Trophoblast cell (in vitro differentiated cells and primary cell): ENCODE measurements at regions not wholly inside any gene's neighbourhood (a gene's known extent, or its start where the extent isn't known, plus 50 kb on each side); places are given as distances from the start of the nearest gene placed in this dataset.

Source experiments
- DNase-seq, 2 donors: peaks; one replicate each; pipeline ENCODE4 v3.0.0-alpha.2; 2016
- H2AFZ ChIP-seq: 2 replicates; pipeline ENCODE4 v1.6.1; 2013; ENCODE audit warnings: low read length, moderate library complexity, mild to moderate bottlenecking; ENCODE audit not compliant: insufficient read depth, poor library complexity
- H2AK5ac ChIP-seq: 2 replicates; pipeline ENCODE4 v1.6.1; 2013; ENCODE audit warnings: mild to moderate bottlenecking, low read length
- H2BK120ac ChIP-seq: 2 replicates; pipeline ENCODE4 v1.6.1; 2013; ENCODE audit warnings: low read length, mild to moderate bottlenecking, moderate library complexity; ENCODE audit not compliant: insufficient read depth, poor library complexity
- H2BK12ac ChIP-seq: 2 replicates; pipeline ENCODE4 v1.6.1; 2013; ENCODE audit warnings: mild to moderate bottlenecking, low read length, moderate library complexity
- H2BK5ac ChIP-seq: 2 replicates; pipeline ENCODE4 v1.6.1; 2013; ENCODE audit warnings: low read length, low read depth, moderate library complexity, mild to moderate bottlenecking; ENCODE audit not compliant: poor library complexity
- H3K14ac ChIP-seq: 2 replicates; pipeline ENCODE4 v1.6.1; 2013; ENCODE audit warnings: mild to moderate bottlenecking, low read length
- H3K18ac ChIP-seq: 2 replicates; pipeline ENCODE4 v1.6.1; 2013; ENCODE audit warnings: mild to moderate bottlenecking, low read length
- H3K23ac ChIP-seq: 2 replicates; pipeline ENCODE4 v1.6.1; 2013; ENCODE audit warnings: low read length
- H3K27ac ChIP-seq: 2 replicates; pipeline ENCODE4 v1.5.1; 2013; ENCODE audit warnings: low read depth, mild to moderate bottlenecking, inconsistent platforms, low read length, moderate library complexity
- H3K27me3 ChIP-seq: 2 replicates; pipeline ENCODE4 v1.6.1; 2013; ENCODE audit warnings: inconsistent platforms, mild to moderate bottlenecking, low read length, moderate library complexity; ENCODE audit not compliant: insufficient read depth
- H3K36me3 ChIP-seq, 2 experiments: 1 replicate in 1 of 2; 2 replicates in 1 of 2; pipeline ENCODE4 v1.6.1; 2013; ENCODE audit warnings: low read length in 2 of 2, mild to moderate bottlenecking in 2 of 2, moderate library complexity in 1 of 2; ENCODE audit not compliant: insufficient read depth in 2 of 2, control insufficient read depth in 1 of 2
- H3K4ac ChIP-seq: 2 replicates; pipeline ENCODE4 v1.6.1; 2013; ENCODE audit warnings: low read depth, mild to moderate bottlenecking, low read length, moderate library complexity
- H3K4me1 ChIP-seq, 2 experiments: 1 replicate in 1 of 2; 2 replicates in 1 of 2; pipeline ENCODE4 v1.6.1; 2013; ENCODE audit warnings: low read length in 2 of 2, mild to moderate bottlenecking in 2 of 2, moderate library complexity in 1 of 2; ENCODE audit not compliant: insufficient read depth in 2 of 2, control insufficient read depth in 1 of 2
- H3K4me2 ChIP-seq: 2 replicates; pipeline ENCODE4 v1.6.1; 2013; ENCODE audit warnings: inconsistent platforms, mild to moderate bottlenecking, low read length, moderate library complexity
- H3K4me3 ChIP-seq: 2 replicates; pipeline ENCODE4 v1.5.1; 2013; ENCODE audit warnings: mild to moderate bottlenecking, low read depth, low read length, inconsistent platforms
- H3K79me1 ChIP-seq: one replicate; pipeline ENCODE4 v1.6.1; 2013; ENCODE audit warnings: low read length
- H3K79me2 ChIP-seq: 2 replicates; pipeline ENCODE4 v1.6.1; 2013; ENCODE audit warnings: low read length, mild to moderate bottlenecking; ENCODE audit not compliant: control insufficient read depth, insufficient read depth, poor library complexity
- H3K9ac ChIP-seq: 2 replicates; pipeline ENCODE4 v1.6.1; 2013; ENCODE audit warnings: mild to moderate bottlenecking, low read length
- H3K9me3 ChIP-seq: 2 replicates; pipeline ENCODE4 v1.6.1; 2013; ENCODE audit warnings: low read depth, mild to moderate bottlenecking, control low read depth, inconsistent platforms, low read length; ENCODE audit not compliant: insufficient read depth
- H4K12ac ChIP-seq: 2 replicates; pipeline ENCODE4 v1.6.1; 2013; ENCODE audit warnings: low read depth, mild to moderate bottlenecking, low read length, moderate library complexity
- H4K8ac ChIP-seq: 2 replicates; pipeline ENCODE4 v1.6.1; 2013; ENCODE audit warnings: low read depth, mild to moderate bottlenecking, low read length, moderate library complexity
- H4K91ac ChIP-seq: one replicate; pipeline ENCODE4 v1.6.1; 2013; ENCODE audit warnings: low read depth, mild to moderate bottlenecking, low read length, moderate library complexity
- WGBS: extraction: QIAGEN DNeasy Blood & Tissue Kit; methylation state at CpG from one replicate; pipeline ENCODE4 v1.1.7; 2013; ENCODE audit warnings: missing lambda C conversion rate; ENCODE audit not compliant: insufficient read length, insufficient coverage; ENCODE audit errors: extremely low coverage; 5-methylcytosine and 5-hydroxymethylcytosine counted together

DNA sequence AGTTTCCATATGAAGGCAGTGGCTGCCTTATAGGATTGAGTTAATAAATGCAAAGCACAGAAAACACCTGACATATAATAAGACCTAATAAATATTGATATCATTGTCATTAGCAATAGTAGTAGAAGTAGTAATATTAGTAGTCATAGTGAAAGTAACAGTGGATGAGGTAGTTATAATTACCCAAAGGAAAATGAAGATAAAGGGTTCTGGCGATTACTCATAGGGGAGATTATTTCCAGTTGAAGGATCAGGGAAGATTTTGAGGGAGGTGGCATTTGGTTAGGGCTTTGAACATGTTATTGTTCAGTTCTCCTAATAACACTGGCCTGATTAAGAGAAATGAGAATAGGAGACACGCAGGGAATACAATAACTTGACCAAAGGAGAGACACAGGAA is 131.9 kb upstream of the GPRIN3 start:
- Histone ChIP-seq H3K4me2 (no peak overlapping the region), H3K9me3 (no peaks in the 10 kb centered on the region), H2BK12ac (no peak overlapping the region), H3K79me1 (no peaks in the 10 kb centered on the region), H3K18ac (no peak overlapping the region), H4K8ac (no peak overlapping the region), H4K91ac (no peak overlapping the region), H3K9ac (no peak overlapping the region), H3K27me3 (no peaks in the 10 kb centered on the region), H3K23ac (no peak overlapping the region), H3K79me2 (no peaks in the 10 kb centered on the region), H3K14ac (no peak overlapping the region), H2BK120ac (no peak overlapping the region), H3K27ac (no peak overlapping the region), H2BK5ac (no peak overlapping the region), H3K36me3 (no peaks in the 10 kb centered on the region), H3K4me3 (no peak overlapping the region), H2AK5ac (no peak overlapping the region), H3K4ac (no peak overlapping the region), H2AFZ (no peak overlapping the region), H4K12ac (no peak overlapping the region), H3K4me1 (no peaks in the 10 kb centered on the region)
- DNase-seq, result no peak
- no CpG with 5 or more reads among the region's 2 CpGs for WGBS

DNA sequence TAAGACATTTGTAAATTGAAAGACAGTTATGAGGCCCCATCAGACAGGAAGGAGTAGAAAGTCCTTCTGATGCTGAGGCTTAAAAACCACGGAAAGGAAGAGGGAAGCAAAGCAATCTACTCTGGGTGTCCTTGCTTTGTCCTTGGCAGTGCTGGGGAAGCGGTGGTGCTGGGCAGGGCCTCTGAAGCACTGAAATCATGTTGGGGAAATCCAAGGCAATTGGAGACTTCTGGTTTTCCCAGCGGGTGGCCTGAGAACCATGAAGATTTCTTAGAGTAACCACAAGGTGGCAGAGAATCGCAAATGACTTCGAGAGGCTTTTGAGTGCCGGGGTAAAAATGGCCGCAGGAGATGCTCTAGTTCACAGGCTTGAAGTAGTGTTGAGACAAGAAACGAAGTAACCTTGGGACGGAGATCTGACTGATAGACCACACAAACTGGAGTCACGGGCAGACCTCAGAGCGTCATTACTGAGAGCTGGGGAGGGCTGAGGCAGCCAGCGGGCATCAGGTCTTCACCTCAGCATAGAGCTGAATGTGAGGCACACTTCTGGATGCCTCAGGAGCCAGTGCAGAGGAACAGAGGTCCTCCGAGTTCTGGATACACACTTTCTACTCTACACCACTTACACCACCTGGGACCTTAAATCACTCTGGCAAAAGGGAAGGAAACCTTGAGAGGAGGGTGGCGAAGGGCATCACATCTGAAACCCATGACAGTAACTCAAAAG is 130.7 kb upstream of the GPRIN3 start:
- H3K36me3 ChIP-seq, result no peaks in the 10 kb centered on the region
- no peak overlapping the region for H3K4me2 ChIP-seq
- H2AFZ ChIP-seq, result no peak overlapping the region
- H3K27ac ChIP-seq, result no peak overlapping the region
- H3K27me3 ChIP-seq, result no peaks in the 10 kb centered on the region
- H4K12ac ChIP-seq, result no peak overlapping the region
- no peak overlapping the region for H3K23ac ChIP-seq
- DNase-seq, result peak; percentile 41 to 81
- H3K79me1 ChIP-seq, result no peaks in the 10 kb centered on the region
- no peak overlapping the region for H4K91ac ChIP-seq
- no peaks in the 10 kb centered on the region for H3K4me1 ChIP-seq
- no peak overlapping the region for H2BK120ac ChIP-seq
- H3K4me3 ChIP-seq, result no peak overlapping the region
- no peak overlapping the region for H2AK5ac ChIP-seq
- no peak overlapping the region for H2BK12ac ChIP-seq
- WGBS, result no CpG with 5 or more reads among the region's 14 CpGs
- no peak overlapping the region for H2BK5ac ChIP-seq
- no peaks in the 10 kb centered on the region for H3K79me2 ChIP-seq
- H4K8ac ChIP-seq, result no peak overlapping the region
- H3K4ac ChIP-seq, result no peak overlapping the region
- H3K18ac ChIP-seq, result no peak overlapping the region
- H3K14ac ChIP-seq, result no peak overlapping the region
- H3K9me3 ChIP-seq, result no peaks in the 10 kb centered on the region
- no peak overlapping the region for H3K9ac ChIP-seq

DNA sequence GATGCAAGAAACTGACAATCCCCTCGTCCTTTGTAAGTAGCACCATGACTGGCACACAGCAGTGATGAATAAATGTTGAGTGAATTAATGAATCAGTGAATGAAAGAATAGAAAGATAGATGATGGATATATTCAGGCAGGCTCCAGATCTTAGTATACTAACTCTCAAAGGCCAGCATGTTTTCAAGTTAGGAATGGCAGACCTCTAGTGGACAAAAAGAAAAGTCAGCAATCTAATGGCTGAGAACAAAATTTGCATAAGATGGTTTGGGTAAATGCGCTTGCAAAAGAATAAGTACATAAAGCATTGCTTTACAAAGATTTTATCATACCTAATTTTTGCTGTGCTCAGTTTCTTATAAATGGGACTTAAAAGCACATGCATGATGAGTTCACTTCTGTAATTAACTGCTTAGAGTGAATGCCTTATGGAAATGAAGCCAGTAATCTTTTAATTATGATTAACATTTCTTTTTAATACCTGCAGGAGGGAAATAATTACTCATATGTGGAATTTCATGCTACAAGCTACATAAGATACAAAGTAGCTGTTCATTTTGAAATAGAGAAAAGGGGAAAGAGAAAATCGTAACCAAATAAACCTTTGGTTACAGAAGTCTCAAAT is 126.9 kb upstream of the GPRIN3 start:
- Histone ChIP-seq H3K4ac (no peak overlapping the region), H2BK12ac (no peak overlapping the region), H3K4me2 (no peak overlapping the region), H3K18ac (no peak overlapping the region), H3K36me3 (no peaks in the 10 kb centered on the region), H4K12ac (no peak overlapping the region), H3K4me3 (no peak overlapping the region), H3K4me1 (no peaks in the 10 kb centered on the region), H3K27ac (no peak overlapping the region), H3K27me3 (no peaks in the 10 kb centered on the region), H3K23ac (no peak overlapping the region), H2AK5ac (no peak overlapping the region), H2BK120ac (no peak overlapping the region), H3K79me2 (no peaks in the 10 kb centered on the region), H2BK5ac (no peak overlapping the region), H4K91ac (no peak overlapping the region), H2AFZ (no peak overlapping the region), H3K9ac (no peak overlapping the region), H3K79me1 (no peaks in the 10 kb centered on the region), H4K8ac (no peak overlapping the region), H3K9me3 (no peaks in the 10 kb centered on the region), H3K14ac (no peak overlapping the region)
- peak in 1 of 2 donors; percentile 63 for DNase-seq
- WGBS, result no CpG with 5 or more reads among the region's 3 CpGs

DNA sequence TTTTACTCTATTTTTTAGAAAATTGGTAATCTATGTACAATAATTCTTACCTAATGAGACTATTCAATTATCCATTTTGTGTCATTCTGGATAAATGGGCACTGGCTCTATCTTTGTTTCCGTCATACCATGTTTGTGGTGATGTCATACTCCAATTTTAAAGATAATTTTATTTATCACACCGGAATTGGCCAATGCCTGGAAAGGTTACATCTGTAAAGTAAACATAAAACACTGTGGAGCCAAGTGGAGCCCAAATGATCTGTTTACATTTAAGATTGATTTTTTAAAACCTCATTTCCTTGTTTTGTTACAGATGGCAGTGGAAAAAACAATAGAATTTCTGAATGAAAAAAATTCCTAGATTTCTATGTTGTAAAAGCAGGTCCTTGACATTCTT is 120.2 kb upstream of the GPRIN3 start:
- H2BK5ac ChIP-seq, result no peak overlapping the region
- H2AFZ ChIP-seq, result no peak overlapping the region
- no peak overlapping the region for H4K8ac ChIP-seq
- no peak overlapping the region for H3K9ac ChIP-seq
- no peaks in the 10 kb centered on the region for H3K9me3 ChIP-seq
- H3K23ac ChIP-seq, result no peak overlapping the region
- no peak overlapping the region for H2BK12ac ChIP-seq
- no peaks in the 10 kb centered on the region for H3K36me3 ChIP-seq
- no peak overlapping the region for H3K27ac ChIP-seq
- DNase-seq, result no peak
- H4K12ac ChIP-seq, result no peak overlapping the region
- H4K91ac ChIP-seq, result no peak overlapping the region
- H3K4me2 ChIP-seq, result no peak overlapping the region
- no peaks in the 10 kb centered on the region for H3K4me1 ChIP-seq
- H3K4me3 ChIP-seq, result no peak overlapping the region
- no peak overlapping the region for H2AK5ac ChIP-seq
- H3K79me2 ChIP-seq, result no peaks in the 10 kb centered on the region
- H3K18ac ChIP-seq, result no peak overlapping the region
- H3K4ac ChIP-seq, result no peak overlapping the region
- no CpG with 5 or more reads among the region's 2 CpGs for WGBS
- H2BK120ac ChIP-seq, result no peak overlapping the region
- H3K14ac ChIP-seq, result no peak overlapping the region
- H3K27me3 ChIP-seq, result no peaks in the 10 kb centered on the region
- H3K79me1 ChIP-seq, result no peaks in the 10 kb centered on the region
